ENCODE measurements at regions not wholly inside any gene's neighbourhood (a gene's known extent, or its start where the extent isn't known, plus 50 kb on each side); places are given as distances from the start of the nearest gene placed in this dataset.

- TF ChIP-seq PRRX2 (CRISPR knock-in tag; IDR thresholded peaks at IDR 0.05) (no peak), NFYB (CRISPR knock-in tag; conservative IDR thresholded peaks at IDR 0.05; ENCODE audit: low read depth) (no peak), NFATC4 (CRISPR knock-in tag; IDR thresholded peaks at IDR 0.05) (no peak), USF1 (CRISPR knock-in tag; IDR thresholded peaks at IDR 0.05) (no peak)
Measured at GRCh38 chr6:103105686-103106085, 1712.2 kb downstream of the GRIK2 start (continued).

GRCh38 chr6:103101267-103101666 lies 1707.8 kb downstream of the GRIK2 start:
- Mint-ChIP-seq H3K9me3 (peaks cover 32% of the 10 kb centered on the region), H3K4me1 (peaks cover 8% of the 10 kb centered on the region), H3K36me3 (no peaks in the 10 kb centered on the region), H3K27ac (no peak overlapping the region), H3K27me3 (ENCODE audit: low read depth) (no peaks in the 10 kb centered on the region; the same call in 1 of the 2 replicates), H3K4me3 (no peak overlapping the region)
- DNase-seq (ENCODE audit: low spot score) (no peak), ATAC-seq (no peak)
- ChIA-PET POLR2A (no interaction called here), CTCF (no interaction called here)
- TF ChIP-seq JAZF1 (CRISPR knock-in tag; IDR thresholded peaks at IDR 0.05) (no peak), ERG (CRISPR knock-in tag; IDR thresholded peaks at IDR 0.05) (no peak), ZNF423 (CRISPR knock-in tag; IDR thresholded peaks at IDR 0.05) (no peak), AR (CRISPR knock-in tag; IDR thresholded peaks at IDR 0.05) (no peak), AFF4 (CRISPR knock-in tag; IDR thresholded peaks at IDR 0.05; ENCODE audit: borderline replicate concordance) (no peak), STAT6 (CRISPR knock-in tag; conservative IDR thresholded peaks at IDR 0.05; ENCODE audit: low read depth) (no peak), ZNF219 (CRISPR knock-in tag; IDR thresholded peaks at IDR 0.05; ENCODE audit: borderline replicate concordance) (no peak), FOXP4 (CRISPR knock-in tag; IDR thresholded peaks at IDR 0.05) (no peak), ZSCAN18 (CRISPR knock-in tag; IDR thresholded peaks at IDR 0.05) (no peak), CBFB (CRISPR knock-in tag; IDR thresholded peaks at IDR 0.05; ENCODE audit: low read depth) (no peak), RORB (CRISPR knock-in tag; IDR thresholded peaks at IDR 0.05) (no peak), ZNF263 (CRISPR knock-in tag; IDR thresholded peaks at IDR 0.05; ENCODE audit: low read depth) (no peak), FOXJ3 (CRISPR knock-in tag; IDR thresholded peaks at IDR 0.05; ENCODE audit: borderline replicate concordance) (no peak), NR2C2 (CRISPR knock-in tag; IDR thresholded peaks at IDR 0.05) (no peak), NR3C1 (CRISPR knock-in tag; conservative IDR thresholded peaks at IDR 0.05; ENCODE audit: low read depth) (no peak), CTCF (IDR thresholded peaks at IDR 0.05) (no peak), OVOL2 (CRISPR knock-in tag; IDR thresholded peaks at IDR 0.05; ENCODE audit: borderline replicate concordance) (no peak)

Measured in WTC11 (cell line).